Type B pancreatic cell (in vitro differentiated cells): ENCODE measurements at regions not wholly inside any gene's neighbourhood (a gene's known extent, or its start where the extent isn't known, plus 50 kb on each side); places are given as distances from the start of the nearest gene placed in this dataset.
"Not testable (repeated sequence)": the region's sequence is repeated elsewhere in the genome, so short reads cannot be mapped to it uniquely, and the experiment has no call there.

Experiments
- DNase-seq: peaks from one replicate; pipeline ENCODE4 v3.0.0; 2021; ENCODE audit warnings: mixed read lengths; ENCODE audit not compliant: unreplicated experiment; ENCODE audit errors: extremely low spot score
- H3K27ac Mint-ChIP-seq: 2 replicates; pipeline ENCODE4 v1.8.0; 2021; ENCODE audit warnings: mild to moderate bottlenecking, mixed read lengths
- H3K27me3 Mint-ChIP-seq: 2 replicates; pipeline ENCODE4 v1.8.0; 2021; ENCODE audit warnings: mixed read lengths
- H3K36me3 Mint-ChIP-seq: 2 replicates; pipeline ENCODE4 v1.8.0; 2021; ENCODE audit warnings: mixed read lengths
- H3K4me1 Mint-ChIP-seq: one replicate; pipeline ENCODE4 v1.8.0; 2021; ENCODE audit warnings: mixed read lengths; ENCODE audit not compliant: unreplicated experiment
- H3K4me3 Mint-ChIP-seq: 2 replicates; pipeline ENCODE4 v1.8.0; 2021; ENCODE audit warnings: mild to moderate bottlenecking, mixed read lengths
- H3K9me3 Mint-ChIP-seq: 2 replicates; pipeline ENCODE4 v1.8.0; 2021; ENCODE audit warnings: mixed read lengths
- TF ChIP-seq, protein P1 (sequence below): fragments of 200-600 bp; sonication (generic); conservative IDR thresholded peaks from 2 replicates; pipeline ENCODE4 v1.5.0; 2021; ENCODE audit warnings: antibody characterized with exemption, mild to moderate bottlenecking

- Mint-ChIP-seq H3K36me3 (no peaks in the 10 kb centered on the region), H3K27ac (no peak overlapping the region), H3K9me3 (no peaks in the 10 kb centered on the region), H3K4me1 (no peaks in the 10 kb centered on the region), H3K4me3 (no peak overlapping the region), H3K27me3 (no peaks in the 10 kb centered on the region)
- DNase-seq: no peak
- TF ChIP-seq, protein P1, sequence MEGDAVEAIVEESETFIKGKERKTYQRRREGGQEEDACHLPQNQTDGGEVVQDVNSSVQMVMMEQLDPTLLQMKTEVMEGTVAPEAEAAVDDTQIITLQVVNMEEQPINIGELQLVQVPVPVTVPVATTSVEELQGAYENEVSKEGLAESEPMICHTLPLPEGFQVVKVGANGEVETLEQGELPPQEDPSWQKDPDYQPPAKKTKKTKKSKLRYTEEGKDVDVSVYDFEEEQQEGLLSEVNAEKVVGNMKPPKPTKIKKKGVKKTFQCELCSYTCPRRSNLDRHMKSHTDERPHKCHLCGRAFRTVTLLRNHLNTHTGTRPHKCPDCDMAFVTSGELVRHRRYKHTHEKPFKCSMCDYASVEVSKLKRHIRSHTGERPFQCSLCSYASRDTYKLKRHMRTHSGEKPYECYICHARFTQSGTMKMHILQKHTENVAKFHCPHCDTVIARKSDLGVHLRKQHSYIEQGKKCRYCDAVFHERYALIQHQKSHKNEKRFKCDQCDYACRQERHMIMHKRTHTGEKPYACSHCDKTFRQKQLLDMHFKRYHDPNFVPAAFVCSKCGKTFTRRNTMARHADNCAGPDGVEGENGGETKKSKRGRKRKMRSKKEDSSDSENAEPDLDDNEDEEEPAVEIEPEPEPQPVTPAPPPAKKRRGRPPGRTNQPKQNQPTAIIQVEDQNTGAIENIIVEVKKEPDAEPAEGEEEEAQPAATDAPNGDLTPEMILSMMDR: no peak
Observed at GRCh38 chr6:120279466-120280167, 930.1 kb upstream of the MAN1A1 start.

DNA sequence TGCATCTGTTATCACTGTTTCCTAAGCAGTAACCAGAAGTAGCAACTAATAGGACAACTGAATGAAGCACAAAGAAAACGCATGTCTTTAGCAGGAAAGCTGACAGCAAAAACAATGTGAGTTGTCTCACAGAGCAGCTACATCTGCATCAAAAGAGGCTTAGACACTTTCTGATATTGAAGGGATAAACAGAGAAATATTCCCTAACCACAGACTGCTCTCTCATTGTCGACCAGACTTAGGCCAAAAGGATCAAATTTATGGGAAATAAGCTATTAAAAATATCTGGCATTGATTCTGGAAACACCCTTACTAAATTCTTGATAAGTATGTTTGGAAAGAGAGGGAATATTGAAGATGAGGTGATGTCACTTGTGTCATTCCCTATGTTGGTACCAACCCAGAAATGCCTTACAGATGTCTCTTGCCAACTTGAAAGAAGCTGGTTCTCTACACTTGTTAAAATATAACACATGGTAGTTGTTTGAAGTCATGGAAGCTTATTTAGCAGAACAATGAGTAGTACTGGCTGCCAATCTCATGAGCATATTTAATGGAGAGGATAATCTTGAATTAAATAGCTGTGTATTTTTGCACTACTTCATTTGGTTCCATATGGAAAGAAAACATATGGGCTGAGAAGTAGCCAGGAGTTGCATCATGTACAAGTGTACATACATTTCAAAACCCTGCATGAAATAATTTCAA is 929.3 kb upstream of the MAN1A1 start:
- no peak overlapping the region for H3K27ac Mint-ChIP-seq
- H3K4me1 Mint-ChIP-seq: no peaks in the 10 kb centered on the region
- no peak overlapping the region for H3K4me3 Mint-ChIP-seq
- TF ChIP-seq, protein P1: no peak
- H3K27me3 Mint-ChIP-seq: no peaks in the 10 kb centered on the region
- H3K9me3 Mint-ChIP-seq: no peaks in the 10 kb centered on the region
- no peak for DNase-seq
- no peaks in the 10 kb centered on the region for H3K36me3 Mint-ChIP-seq

DNA sequence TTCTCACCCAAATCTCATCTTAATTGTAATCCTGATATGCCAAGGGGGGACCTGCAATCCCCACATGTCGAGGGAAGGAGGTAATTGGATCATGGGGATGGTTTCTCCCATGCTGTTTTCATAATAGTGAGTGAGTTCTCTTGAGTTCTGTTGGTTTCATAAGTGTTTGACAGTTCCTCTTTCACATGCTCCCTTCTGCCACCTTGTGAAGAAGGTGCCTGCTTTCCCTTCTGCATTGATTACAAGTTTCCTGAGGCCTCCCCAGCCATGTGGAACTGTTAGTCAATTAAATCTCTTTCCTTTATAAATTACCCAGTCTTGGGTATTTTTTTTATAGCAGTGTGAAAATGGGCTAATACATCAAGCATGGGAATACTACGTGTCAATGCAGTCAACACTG is 925.0 kb upstream of the MAN1A1 start:
- DNase-seq: no peak
- H3K4me1 Mint-ChIP-seq: no peaks in the 10 kb centered on the region
- no peaks in the 10 kb centered on the region for H3K36me3 Mint-ChIP-seq
- no peak overlapping the region for H3K27ac Mint-ChIP-seq
- no peaks in the 10 kb centered on the region for H3K9me3 Mint-ChIP-seq
- H3K27me3 Mint-ChIP-seq: no peaks in the 10 kb centered on the region
- no peak overlapping the region for H3K4me3 Mint-ChIP-seq
- TF ChIP-seq, protein P1: no peak

DNA sequence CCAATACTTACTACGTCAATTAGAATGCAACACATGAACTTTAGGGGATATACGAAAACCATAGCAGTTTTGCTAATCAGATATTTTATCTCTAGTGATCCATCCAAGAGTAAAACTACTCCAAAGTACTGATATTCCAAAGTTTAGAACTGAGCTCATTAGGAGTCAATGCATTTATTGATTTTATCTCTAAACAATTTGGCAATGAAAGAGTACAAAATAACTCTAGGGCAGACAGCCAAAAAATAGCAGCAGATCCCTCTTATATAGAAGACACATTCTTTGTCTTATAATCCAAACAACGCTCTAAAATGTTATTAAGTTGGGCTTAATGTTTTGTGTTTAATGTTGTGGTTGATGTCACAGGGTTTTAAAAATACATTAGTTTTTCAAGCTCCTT is 923.9 kb upstream of the MAN1A1 start:
- Mint-ChIP-seq H3K9me3 (no peaks in the 10 kb centered on the region), H3K27me3 (no peaks in the 10 kb centered on the region), H3K27ac (no peak overlapping the region), H3K4me3 (no peak overlapping the region), H3K36me3 (no peaks in the 10 kb centered on the region), H3K4me1 (no peaks in the 10 kb centered on the region)
- DNase-seq: no peak
- TF ChIP-seq, protein P1: no peak

GRCh38 chr6:120272038-120272437 is 922.5 kb upstream of the MAN1A1 start:
- H3K9me3 Mint-ChIP-seq: no peaks in the 10 kb centered on the region
- TF ChIP-seq, protein P1: no peak
- H3K4me1 Mint-ChIP-seq: no peaks in the 10 kb centered on the region
- H3K36me3 Mint-ChIP-seq: no peaks in the 10 kb centered on the region
- H3K27me3 Mint-ChIP-seq: no peaks in the 10 kb centered on the region
- no peak overlapping the region for H3K27ac Mint-ChIP-seq
- no peak overlapping the region for H3K4me3 Mint-ChIP-seq
- DNase-seq: no peak

- not testable (repeated sequence) for DNase-seq
Observed at GRCh38 chr6:120268256-120268655, 918.7 kb upstream of the MAN1A1 start.

More at GRCh38 chr6:120268256-120268655, 918.7 kb upstream of the MAN1A1 start:
- not testable (repeated sequence) for H3K36me3 Mint-ChIP-seq, H3K4me1 Mint-ChIP-seq, H3K4me3 Mint-ChIP-seq, H3K27ac Mint-ChIP-seq, H3K27me3 Mint-ChIP-seq, H3K9me3 Mint-ChIP-seq
